ENCODE measurements at regions not wholly inside any gene's neighbourhood (a gene's known extent, or its start where the extent isn't known, plus 50 kb on each side); places are given as distances from the start of the nearest gene placed in this dataset.
"Not testable (repeated sequence)": the region's sequence is repeated elsewhere in the genome, so short reads cannot be mapped to it uniquely, and the experiment has no call there.

DNA sequence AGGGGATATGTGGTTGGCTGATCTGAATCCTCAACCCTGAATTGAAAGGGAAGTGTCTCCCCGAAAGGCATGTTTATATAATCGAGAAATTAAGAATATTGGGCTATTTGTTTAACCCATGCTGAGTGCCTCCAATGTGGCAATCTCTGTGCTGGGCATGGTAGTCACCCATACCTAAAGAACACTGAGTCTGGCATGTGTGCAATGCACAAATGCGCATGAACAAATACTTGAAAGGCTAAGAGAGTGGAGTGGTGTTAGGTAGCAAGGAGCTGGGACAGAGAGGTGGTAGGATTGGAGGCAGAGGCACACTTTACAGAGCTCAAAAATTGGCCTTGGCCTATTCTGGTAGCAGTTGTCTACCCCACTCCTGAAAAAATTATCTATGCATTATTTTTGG lies 645.1 kb upstream of the FAM98A start:
- no peak for DNase-seq (ENCODE audit: extremely low read depth, low read depth)
- H3K4me3 ChIP-seq (replicated peaks; ENCODE audit: low read depth, low read length), result no peak overlapping the region
- no peak for TF ChIP-seq CTCF (IDR thresholded peaks at IDR 0.05; ENCODE audit: low read depth, low read length, missing control alignments)

- no peak for DNase-seq (ENCODE audit: extremely low read depth, low read depth)
- no peak for TF ChIP-seq CTCF (IDR thresholded peaks at IDR 0.05; ENCODE audit: low read depth, low read length, missing control alignments)
- H3K4me3 ChIP-seq (replicated peaks; ENCODE audit: low read depth, low read length), result no peak overlapping the region
These were observed 643.6 kb upstream of the FAM98A start for GRCh38 chr2:34242763-34243123.

DNA sequence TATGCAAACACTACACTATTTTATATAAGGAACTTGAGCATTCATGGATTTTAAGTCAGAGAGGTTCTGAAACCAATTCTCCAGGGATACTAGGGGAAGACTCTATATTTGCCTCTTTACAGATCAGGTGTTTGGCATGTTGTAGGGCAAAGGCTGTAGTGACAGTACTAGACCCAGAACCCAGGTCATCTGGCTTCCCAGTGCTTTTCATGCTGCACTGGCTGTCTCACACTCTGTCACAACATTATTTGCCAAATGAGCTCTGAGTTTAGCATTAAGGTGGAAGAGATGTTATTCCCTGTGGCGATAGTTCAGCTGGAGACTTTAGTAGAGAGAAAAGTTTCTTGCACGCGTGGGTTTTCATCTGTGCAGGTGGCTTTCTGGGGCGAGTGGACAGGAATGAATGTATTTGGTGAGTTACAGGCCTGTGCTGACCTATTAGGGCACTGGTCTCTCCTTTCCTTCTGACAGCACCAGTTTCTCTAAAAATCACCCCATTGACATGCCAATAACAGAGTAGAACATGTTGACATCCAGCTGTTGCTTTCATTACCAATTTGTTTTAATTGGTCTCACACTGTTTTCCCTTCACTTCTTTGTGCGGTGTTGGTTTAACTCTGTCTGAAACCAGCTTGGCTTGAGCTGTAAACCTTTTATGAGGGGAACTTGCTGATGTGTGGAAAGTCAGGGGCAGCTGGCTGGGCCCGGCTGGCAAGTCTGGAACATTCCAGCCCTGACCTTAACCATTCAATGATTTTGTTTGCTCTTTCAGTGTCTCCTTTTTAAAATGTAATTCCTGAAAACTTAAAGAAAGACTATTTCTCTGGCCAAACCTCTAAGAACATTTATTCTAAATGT lies 643.0 kb upstream of the FAM98A start:
- DNase-seq (ENCODE audit: extremely low read depth, low read depth), result no peak
- no peak for TF ChIP-seq CTCF (IDR thresholded peaks at IDR 0.05; ENCODE audit: low read depth, low read length, missing control alignments)
- H3K4me3 ChIP-seq (replicated peaks; ENCODE audit: low read depth, low read length), result no peak overlapping the region

GRCh38 chr2:34239511-34239910 lies 640.4 kb upstream of the FAM98A start:
- DNase-seq (ENCODE audit: extremely low read depth, low read depth), result no peak
- no peak for TF ChIP-seq CTCF (IDR thresholded peaks at IDR 0.05; ENCODE audit: low read depth, low read length, missing control alignments)
- H3K4me3 ChIP-seq (replicated peaks; ENCODE audit: low read depth, low read length), result no peak overlapping the region

DNA sequence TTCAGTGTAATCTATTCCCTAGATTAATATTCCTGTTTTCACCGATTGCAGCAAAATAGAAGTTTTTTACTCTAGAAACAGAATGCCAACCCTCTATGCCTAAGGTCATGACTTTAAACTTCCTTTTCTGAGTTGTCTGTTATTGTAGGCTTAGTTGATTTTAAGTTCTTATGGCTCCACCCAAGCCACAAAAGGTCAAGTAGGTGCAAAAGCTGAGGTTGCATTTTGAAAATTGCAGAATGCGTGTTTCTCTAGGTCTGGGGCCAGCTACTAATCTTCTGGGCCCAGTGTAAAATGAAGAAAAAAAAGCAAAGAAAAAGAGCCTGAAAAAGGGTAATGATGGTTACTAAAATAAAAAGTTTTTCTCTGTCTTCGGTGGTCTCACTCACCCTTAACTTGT lies 635.7 kb upstream of the FAM98A start:
- no peak for DNase-seq (ENCODE audit: extremely low read depth, low read depth)
- no peak for TF ChIP-seq CTCF (IDR thresholded peaks at IDR 0.05; ENCODE audit: low read depth, low read length, missing control alignments)
- H3K4me3 ChIP-seq (replicated peaks; ENCODE audit: low read depth, low read length), result no peak overlapping the region

- no peak for TF ChIP-seq CTCF (IDR thresholded peaks at IDR 0.05; ENCODE audit: low read depth, low read length, missing control alignments)
- H3K4me3 ChIP-seq (replicated peaks; ENCODE audit: low read depth, low read length), result no peak overlapping the region
- DNase-seq (ENCODE audit: extremely low read depth, low read depth), result no peak
These were observed 630.9 kb upstream of the FAM98A start for GRCh38 chr2:34229998-34230397.

DNA sequence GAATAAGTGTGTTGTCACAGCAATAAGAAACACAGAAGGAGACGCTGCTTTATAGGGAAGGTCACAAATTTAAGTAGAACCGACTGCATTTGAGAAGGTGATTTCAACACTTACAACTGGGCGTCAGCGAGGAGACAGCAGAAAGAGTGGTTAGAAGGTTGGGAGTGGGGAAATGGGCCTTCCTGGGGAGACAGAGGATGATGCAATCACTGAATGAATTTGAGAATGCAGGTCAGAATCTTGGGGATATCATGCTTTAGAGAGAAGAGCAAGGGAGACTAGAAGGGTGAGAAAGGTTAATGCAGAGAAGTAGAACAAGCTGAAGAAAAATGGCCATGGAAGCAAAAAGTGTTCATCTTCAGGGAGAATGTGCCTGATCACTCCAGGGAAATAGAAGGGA lies 616.1 kb upstream of the FAM98A start:
- TF ChIP-seq CTCF (IDR thresholded peaks at IDR 0.05; ENCODE audit: low read depth, low read length, missing control alignments), result no peak
- no peak overlapping the region for H3K4me3 ChIP-seq (replicated peaks; ENCODE audit: low read depth, low read length)
- DNase-seq (ENCODE audit: extremely low read depth, low read depth), result no peak

DNA sequence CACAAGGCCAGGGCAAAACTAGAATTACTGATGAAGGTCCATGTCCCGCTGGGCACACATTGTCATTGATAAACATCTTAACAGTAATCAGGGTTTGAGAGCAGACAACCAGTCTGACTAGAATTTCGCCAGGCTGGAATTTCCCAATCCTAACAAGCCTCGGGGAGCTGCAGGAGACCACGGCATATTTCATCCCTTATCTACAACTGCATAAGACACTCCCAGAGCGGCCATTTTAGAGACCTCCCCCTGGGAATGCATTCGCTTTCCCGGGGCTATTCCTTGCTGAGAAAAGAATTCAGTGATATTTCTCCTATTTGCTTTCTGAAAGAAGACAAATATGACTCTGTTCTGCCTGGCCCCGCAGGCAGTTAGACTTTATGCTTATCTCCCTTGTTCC lies 611.3 kb upstream of the FAM98A start:
- DNase-seq (ENCODE audit: extremely low read depth, low read depth); H3K4me3 ChIP-seq (replicated peaks; ENCODE audit: low read depth, low read length): not testable (repeated sequence)

All from HFF-Myc (cell line).